Right hindlimb (tissue), 1 donor: ENCODE measurements at regions not wholly inside any gene's neighbourhood (a gene's known extent, or its start where the extent isn't known, plus 50 kb on each side); places are given as distances from the start of the nearest gene placed in this dataset.

ENCODE experiments used
- DNase-seq: peaks from one replicate; pipeline ENCODE4 v3.0.0-alpha.2; 2018

- DNase-seq = no peak
These were observed 50.2 kb upstream of the LRP8 start for GRCh38 chr1:53378061-53378460.

GRCh38 chr1:53378932-53379661, 51.2 kb upstream of the LRP8 start:
- DNase-seq = no peak

- no peak for DNase-seq
These were observed 51.8 kb upstream of the LRP8 start for GRCh38 chr1:53379662-53380002.

GRCh38 chr1:53380296-53380695, 52.4 kb upstream of the LRP8 start:
- DNase-seq = no peak

- DNase-seq = no peak
These were observed 54.0 kb upstream of the LRP8 start for GRCh38 chr1:53381790-53382401.

GRCh38 chr1:53383136-53383870, 55.4 kb upstream of the LRP8 start:
- no peak for DNase-seq

GRCh38 chr1:53384796-53385195, 56.9 kb upstream of the LRP8 start:
- no peak for DNase-seq

- DNase-seq = no peak
These were observed 57.7 kb upstream of the LRP8 start for GRCh38 chr1:53385276-53386225.

GRCh38 chr1:53388963-53389362, 61.1 kb upstream of the LRP8 start:
- no peak for DNase-seq

- DNase-seq = no peak
These were observed 62.4 kb upstream of the LRP8 start for GRCh38 chr1:53390261-53390660.

- DNase-seq = no peak
These were observed 62.9 kb upstream of the LRP8 start for GRCh38 chr1:53390736-53391135.

- no peak for DNase-seq
These were observed 63.4 kb upstream of the LRP8 start for GRCh38 chr1:53391296-53391695.

- no peak for DNase-seq
These were observed 64.1 kb upstream of the LRP8 start for GRCh38 chr1:53391982-53392381.

GRCh38 chr1:53392460-53392859, 64.6 kb upstream of the LRP8 start:
- DNase-seq = no peak

GRCh38 chr1:53393325-53393792, 65.5 kb upstream of the LRP8 start:
- DNase-seq = peak; percentile 83

GRCh38 chr1:53394306-53394705, 64.9 kb upstream of the DMRTB1 start:
- DNase-seq = no peak

GRCh38 chr1:53395671-53396215, 63.5 kb upstream of the DMRTB1 start:
- no peak for DNase-seq

- DNase-seq = no peak
These were observed 62.5 kb upstream of the DMRTB1 start for GRCh38 chr1:53396573-53397268.

GRCh38 chr1:53398091-53398490, 61.1 kb upstream of the DMRTB1 start:
- DNase-seq = no peak

GRCh38 chr1:53398576-53399365, 60.4 kb upstream of the DMRTB1 start:
- no peak for DNase-seq
